NCI-H2081 treated with DMSO at 0.1 percent for 48 hours (cell line): ENCODE measurements at regions not wholly inside any gene's neighbourhood (a gene's known extent, or its start where the extent isn't known, plus 50 kb on each side); places are given as distances from the start of the nearest gene placed in this dataset.

Experiments
- DNase-seq: peaks from one replicate; lab custom pipeline; 2025; lab: John Stamatoyannopoulos, UW

GRCh38 chr12:75900781-75901254 lies 130.8 kb downstream of the PHLDA1 start:
- no peak for DNase-seq

DNA sequence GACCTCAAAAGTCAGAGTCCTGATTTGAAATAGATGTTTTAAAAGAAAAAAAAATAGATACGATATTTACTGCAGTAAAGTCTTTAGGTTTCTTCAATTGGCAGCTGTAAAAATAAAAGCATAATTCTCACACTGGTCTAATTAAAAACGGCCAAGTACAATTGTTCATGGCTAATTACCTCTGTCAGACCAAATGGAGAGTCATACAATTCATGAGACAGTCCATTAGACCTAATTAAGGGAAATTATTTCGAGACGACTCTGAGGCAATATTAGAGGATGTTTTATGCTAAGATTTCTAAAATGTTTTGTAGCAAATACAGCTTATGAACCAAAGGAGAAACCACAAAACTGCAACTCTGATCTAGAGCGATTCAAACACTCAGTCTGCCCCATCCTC lies 131.3 kb downstream of the PHLDA1 start:
- no peak for DNase-seq

- DNase-seq, result no peak
Measured at GRCh38 chr12:75894965-75895754, 136.4 kb downstream of the PHLDA1 start.

- no peak for DNase-seq
Measured at GRCh38 chr12:75893765-75894164, 137.8 kb downstream of the PHLDA1 start.

DNA sequence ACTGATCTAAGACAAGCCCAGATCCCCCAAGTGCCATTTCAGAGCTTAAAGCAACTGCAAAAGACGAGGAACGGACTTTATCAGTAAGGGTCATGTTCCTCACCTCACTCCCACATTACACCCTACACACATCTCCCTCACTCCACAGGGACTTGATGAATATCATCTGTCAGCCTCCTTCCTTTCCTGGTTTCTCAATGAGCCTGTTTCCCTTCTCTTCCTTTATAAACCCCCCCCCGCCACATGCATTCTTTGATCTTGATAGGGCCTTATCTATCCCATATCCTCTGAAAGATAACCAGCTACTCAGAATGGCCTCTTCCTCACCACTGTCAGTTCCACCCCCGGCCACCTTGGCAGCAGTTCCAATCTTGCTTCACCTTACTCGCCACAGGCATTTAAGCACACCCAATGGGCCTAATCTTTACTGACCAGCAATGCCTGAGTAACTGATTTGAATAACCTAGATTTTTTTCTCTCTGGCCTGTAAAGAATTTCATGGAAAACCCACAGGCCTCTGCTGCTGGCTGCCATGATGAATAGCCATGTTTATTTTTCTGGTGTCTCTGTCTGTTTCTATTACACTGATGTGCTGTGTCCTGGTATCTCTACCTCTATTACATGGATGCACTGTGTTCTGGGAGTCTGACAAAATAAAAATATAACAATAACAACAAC lies 138.7 kb downstream of the PHLDA1 start:
- DNase-seq, result no peak

GRCh38 chr12:75891072-75891471 lies 140.5 kb downstream of the PHLDA1 start:
- DNase-seq, result no peak

- no peak for DNase-seq
Measured at GRCh38 chr12:75890660-75891059, 140.9 kb downstream of the PHLDA1 start.

DNA sequence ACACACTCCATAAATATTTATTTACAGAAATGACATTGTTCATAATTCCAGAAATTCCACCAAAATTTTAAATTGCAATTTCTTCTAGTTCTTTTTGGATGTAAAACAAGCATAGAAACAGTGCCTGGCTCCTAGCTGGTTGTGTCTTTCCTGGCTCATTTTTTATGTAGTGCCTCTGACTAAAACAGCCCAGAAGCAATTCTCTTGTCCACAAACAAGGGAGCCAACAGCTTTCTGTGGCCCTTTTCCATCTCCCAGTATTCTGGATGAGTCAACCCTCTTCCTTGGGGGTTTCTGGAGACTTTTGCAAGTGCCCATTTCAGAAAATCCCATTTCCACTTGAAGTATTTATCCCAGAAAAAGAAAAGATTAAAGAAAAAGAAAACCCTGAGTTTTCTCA lies 141.4 kb downstream of the PHLDA1 start:
- no peak for DNase-seq

DNA sequence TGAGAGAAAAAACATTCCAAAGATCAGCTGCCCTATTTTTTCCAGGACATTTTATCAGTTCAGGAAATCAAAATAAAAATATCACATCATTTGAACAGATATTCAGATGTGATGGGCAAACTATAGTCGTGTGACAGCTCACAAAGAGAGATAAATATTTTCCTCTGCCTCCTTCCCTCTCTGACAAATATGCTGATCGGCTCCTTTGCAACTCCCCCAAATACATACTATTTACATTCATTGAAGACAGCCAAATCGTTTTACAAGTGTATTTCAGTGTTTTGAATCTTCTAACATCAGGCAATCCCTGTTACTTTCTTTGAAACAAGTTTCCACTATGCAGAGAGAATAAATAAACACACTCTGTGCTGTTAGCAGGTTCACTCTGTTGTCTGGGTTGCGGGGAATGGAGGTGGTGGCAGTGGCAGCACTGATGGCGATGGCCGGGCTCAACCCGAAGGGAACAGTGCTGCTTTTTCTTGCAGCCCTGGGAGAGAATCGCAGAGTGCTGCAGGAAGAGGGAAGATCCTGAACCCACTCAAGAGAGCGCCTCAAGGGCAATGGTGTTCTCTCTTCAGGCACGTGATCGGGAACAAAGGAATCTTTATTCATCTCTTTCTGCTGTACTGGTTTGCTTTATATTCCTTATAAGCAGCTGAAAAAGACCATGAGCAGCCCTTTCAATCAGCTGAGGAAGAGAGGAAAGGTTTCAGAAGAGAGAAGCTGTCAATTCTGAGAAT lies 142.5 kb downstream of the PHLDA1 start:
- DNase-seq, result no peak

DNA sequence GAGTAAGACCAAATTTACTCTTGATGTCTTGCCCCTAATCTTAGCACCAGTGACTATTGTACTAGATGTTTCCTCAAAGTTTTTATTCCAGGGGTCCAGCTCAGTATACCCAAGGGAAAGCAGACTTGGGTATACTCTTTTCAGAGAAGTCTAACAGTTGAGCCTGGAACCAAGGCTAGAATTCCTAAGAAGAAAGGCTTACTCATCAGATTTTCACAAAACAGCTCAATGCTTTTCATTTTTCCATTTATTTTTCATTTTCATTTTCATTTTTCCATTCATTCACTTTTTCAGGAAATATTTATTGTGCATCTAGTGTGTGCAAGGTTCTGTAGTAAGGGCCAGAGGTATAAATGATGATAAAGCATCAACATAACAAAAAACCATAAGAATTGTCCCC lies 143.2 kb downstream of the PHLDA1 start:
- DNase-seq, result no peak

- no peak for DNase-seq
Measured at GRCh38 chr12:75887979-75888378, 143.6 kb downstream of the PHLDA1 start.

DNA sequence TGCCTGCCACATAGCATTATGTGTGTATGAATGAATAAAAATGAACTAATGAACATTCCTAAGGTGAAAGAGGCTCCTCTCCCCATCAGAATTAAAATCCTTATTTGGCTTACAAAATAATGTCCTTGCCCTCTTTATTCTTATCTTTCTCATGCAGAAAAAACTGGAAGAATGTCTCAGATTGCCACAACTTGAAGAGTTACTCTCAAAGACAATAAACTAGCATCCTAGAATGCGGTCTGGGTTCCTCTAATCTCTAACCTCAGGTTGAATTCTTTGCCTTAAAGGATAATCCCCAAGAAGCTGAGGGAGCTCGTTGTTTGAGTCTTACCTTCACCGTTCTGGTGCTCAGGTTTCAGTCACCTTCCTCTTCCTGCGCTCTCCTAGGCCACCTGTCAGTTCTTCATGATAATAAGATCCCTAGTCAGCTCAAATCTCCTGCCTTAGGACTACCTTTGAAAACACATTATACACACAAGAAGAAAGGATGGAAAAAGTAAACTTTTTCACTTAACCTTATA lies 147.1 kb downstream of the PHLDA1 start:
- DNase-seq, result no peak

- DNase-seq, result no peak
Measured at GRCh38 chr12:75883241-75883640, 148.3 kb downstream of the PHLDA1 start.

- no peak for DNase-seq
Measured at GRCh38 chr12:75882421-75882820, 149.2 kb downstream of the PHLDA1 start.

- no peak for DNase-seq
Measured at GRCh38 chr12:75881920-75882319, 149.7 kb downstream of the PHLDA1 start.

- DNase-seq, result peak; percentile 51
Measured at GRCh38 chr12:75877763-75878621, 153.6 kb downstream of the PHLDA1 start.

- DNase-seq, result no peak
Measured at GRCh38 chr12:75876832-75877762, 154.5 kb downstream of the PHLDA1 start.

GRCh38 chr12:75874441-75874840 lies 157.1 kb downstream of the PHLDA1 start:
- DNase-seq, result no peak

GRCh38 chr12:75872762-75873161 lies 158.8 kb downstream of the PHLDA1 start:
- no peak for DNase-seq

DNA sequence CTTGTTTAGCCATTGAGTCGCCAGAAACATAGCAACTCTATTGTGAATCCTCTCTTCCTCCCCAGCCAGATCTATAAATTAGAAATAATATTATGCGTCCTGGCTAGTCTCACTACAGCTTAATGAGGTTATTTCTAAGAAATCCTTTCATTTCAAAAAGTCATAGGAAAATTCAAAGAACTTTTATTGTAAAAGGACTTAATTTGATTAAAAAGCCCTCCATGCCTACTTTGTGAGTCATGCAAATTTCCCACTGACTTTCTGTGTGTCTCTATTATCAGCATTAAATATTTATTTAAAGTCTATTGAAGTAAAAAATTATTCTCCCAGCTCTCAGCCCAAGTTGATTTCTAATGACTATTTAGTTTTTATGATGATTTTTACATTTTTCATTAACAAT lies 160.7 kb downstream of the PHLDA1 start:
- no peak for DNase-seq
